ENCODE measurements at regions not wholly inside any gene's neighbourhood (a gene's known extent, or its start where the extent isn't known, plus 50 kb on each side); places are given as distances from the start of the nearest gene placed in this dataset.

DNA sequence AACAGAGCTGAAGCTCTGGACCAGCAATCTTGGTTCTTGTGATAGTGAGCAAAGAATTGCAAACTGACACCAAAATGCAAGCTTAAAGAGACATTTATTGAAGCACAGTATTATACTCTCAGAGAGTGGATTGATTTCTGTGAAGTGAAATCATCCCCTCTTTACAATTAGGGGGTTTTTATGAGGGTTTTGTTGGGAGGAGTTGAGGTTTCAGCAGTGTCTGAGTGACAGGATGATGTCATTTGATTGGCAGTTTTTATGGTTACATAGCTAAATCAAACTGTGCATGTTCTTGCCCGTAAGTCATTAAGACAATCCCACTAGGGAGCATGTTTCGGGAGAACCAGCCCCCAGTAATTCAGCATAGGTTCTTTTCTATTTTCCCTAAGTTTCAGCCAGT lies 1200.5 kb downstream of the SI start:
- TF ChIP-seq KAT7 (CRISPR knock-in tag; IDR thresholded peaks at IDR 0.05; ENCODE audit: borderline replicate concordance) (no peak), ZNF134 (CRISPR knock-in tag; conservative IDR thresholded peaks at IDR 0.05) (no peak), TBL1XR1 (IDR thresholded peaks at IDR 0.05; ENCODE audit: low read length in 2 of 2) (no peak)
- CTCF ChIA-PET (ENCODE audit: low intra/inter-chr PET ratio): no interaction called here
- no peaks in the 10 kb centered on the region for H3K79me2 ChIP-seq (ENCODE audit: control insufficient read depth, insufficient read depth, low read length)

DNA sequence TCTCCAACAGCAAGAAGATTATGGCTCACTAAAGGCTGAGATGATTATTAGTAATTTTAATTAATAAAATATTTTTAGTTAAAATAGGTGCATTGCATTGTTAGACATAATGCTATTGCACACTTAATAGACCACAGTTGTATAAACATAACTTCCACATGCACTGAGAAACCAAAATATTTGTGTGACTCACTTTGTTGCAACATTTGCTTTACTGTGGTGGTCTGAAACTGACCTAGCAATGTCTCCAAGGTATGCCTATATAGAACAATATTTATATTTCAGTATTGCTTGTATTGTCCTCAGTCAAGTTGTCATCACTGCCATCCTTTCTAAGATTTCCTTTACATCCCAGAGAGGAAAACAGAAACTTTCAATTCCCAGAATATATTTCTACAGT lies 1215.2 kb downstream of the SI start:
- H3K9me1 ChIP-seq (ENCODE audit: control insufficient read depth, insufficient read depth, low read length): no peaks in the 10 kb centered on the region
- H3K9me3 ChIP-seq (replicated peaks; ENCODE audit: control insufficient read depth, insufficient read depth, low read depth, low read length): no peaks in the 10 kb centered on the region; the same call in 1 of the 2 replicates
- no TSS peak for BruUV-seq (replicated peaks)
- no peak overlapping the region for H3K9ac ChIP-seq (ENCODE audit: insufficient read depth in 1 of 2, low read depth in 2 of 2, low read length in 2 of 2)
- no peaks in the 10 kb centered on the region for H3K36me3 ChIP-seq (ENCODE audit: control insufficient read depth, insufficient read depth, low read length)
- no peaks in the 10 kb centered on the region for H3K79me2 ChIP-seq (ENCODE audit: control insufficient read depth, insufficient read depth, low read length)
- no peaks in the 10 kb centered on the region for H3K27me3 ChIP-seq (ENCODE audit: control insufficient read depth in 2 of 2, insufficient read depth in 2 of 2, low read length in 2 of 2)
- TF ChIP-seq ETV1 (tag; conservative IDR thresholded peaks at IDR 0.05; ENCODE audit: low read depth): no peak
- TF ChIP-seq, protein P1, sequence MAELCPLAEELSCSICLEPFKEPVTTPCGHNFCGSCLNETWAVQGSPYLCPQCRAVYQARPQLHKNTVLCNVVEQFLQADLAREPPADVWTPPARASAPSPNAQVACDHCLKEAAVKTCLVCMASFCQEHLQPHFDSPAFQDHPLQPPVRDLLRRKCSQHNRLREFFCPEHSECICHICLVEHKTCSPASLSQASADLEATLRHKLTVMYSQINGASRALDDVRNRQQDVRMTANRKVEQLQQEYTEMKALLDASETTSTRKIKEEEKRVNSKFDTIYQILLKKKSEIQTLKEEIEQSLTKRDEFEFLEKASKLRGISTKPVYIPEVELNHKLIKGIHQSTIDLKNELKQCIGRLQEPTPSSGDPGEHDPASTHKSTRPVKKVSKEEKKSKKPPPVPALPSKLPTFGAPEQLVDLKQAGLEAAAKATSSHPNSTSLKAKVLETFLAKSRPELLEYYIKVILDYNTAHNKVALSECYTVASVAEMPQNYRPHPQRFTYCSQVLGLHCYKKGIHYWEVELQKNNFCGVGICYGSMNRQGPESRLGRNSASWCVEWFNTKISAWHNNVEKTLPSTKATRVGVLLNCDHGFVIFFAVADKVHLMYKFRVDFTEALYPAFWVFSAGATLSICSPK (IDR thresholded peaks at IDR 0.05; ENCODE audit: borderline replicate concordance): no peak
- TF ChIP-seq, protein P2, sequence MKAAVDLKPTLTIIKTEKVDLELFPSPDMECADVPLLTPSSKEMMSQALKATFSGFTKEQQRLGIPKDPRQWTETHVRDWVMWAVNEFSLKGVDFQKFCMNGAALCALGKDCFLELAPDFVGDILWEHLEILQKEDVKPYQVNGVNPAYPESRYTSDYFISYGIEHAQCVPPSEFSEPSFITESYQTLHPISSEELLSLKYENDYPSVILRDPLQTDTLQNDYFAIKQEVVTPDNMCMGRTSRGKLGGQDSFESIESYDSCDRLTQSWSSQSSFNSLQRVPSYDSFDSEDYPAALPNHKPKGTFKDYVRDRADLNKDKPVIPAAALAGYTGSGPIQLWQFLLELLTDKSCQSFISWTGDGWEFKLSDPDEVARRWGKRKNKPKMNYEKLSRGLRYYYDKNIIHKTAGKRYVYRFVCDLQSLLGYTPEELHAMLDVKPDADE (conservative IDR thresholded peaks at IDR 0.05; ENCODE audit: control insufficient read depth, low read depth, low read length): no peak
- TF ChIP-seq CBFA2T2 (conservative IDR thresholded peaks at IDR 0.05): no peak
- no peak for TF ChIP-seq MTA2 (IDR thresholded peaks at IDR 0.05; ENCODE audit: low read depth)
- TF ChIP-seq, protein P3, sequence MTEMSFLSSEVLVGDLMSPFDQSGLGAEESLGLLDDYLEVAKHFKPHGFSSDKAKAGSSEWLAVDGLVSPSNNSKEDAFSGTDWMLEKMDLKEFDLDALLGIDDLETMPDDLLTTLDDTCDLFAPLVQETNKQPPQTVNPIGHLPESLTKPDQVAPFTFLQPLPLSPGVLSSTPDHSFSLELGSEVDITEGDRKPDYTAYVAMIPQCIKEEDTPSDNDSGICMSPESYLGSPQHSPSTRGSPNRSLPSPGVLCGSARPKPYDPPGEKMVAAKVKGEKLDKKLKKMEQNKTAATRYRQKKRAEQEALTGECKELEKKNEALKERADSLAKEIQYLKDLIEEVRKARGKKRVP (CRISPR knock-in tag; IDR thresholded peaks at IDR 0.05): no peak
- no peak for TF ChIP-seq KAT8 (IDR thresholded peaks at IDR 0.05; ENCODE audit: low read depth)
- no peak for TF ChIP-seq ZNF76 (CRISPR knock-in tag; IDR thresholded peaks at IDR 0.05; ENCODE audit: borderline replicate concordance)
- no peak for FAIRE-seq
- no peak overlapping the region for H3K4me3 ChIP-seq
- H3K4me1 ChIP-seq (replicated peaks in 1 of 2; ENCODE audit: control insufficient read depth in 2 of 2, insufficient read depth in 2 of 2, low read length in 2 of 2): no peaks in the 10 kb centered on the region
- H2AFZ ChIP-seq (ENCODE audit: low read depth, low read length): no peak overlapping the region
- no peaks in the 10 kb centered on the region for H4K20me1 ChIP-seq (replicated peaks; ENCODE audit: control insufficient read depth, insufficient read depth, low read length)
- H3K27ac ChIP-seq (ENCODE audit: extremely low read depth, low read depth, low read length): no peak overlapping the region
- ChIA-PET POLR2A (no interaction called here), CTCF (ENCODE audit: low intra/inter-chr PET ratio) (no interaction called here)
- no peak for DNase-seq (ENCODE audit: extremely low read depth in 1 of 4, low spot score in 3 of 4)
- intact Hi-C loops (cut with micrococcal nuclease) (no loop called here), in situ Hi-C loops (cut with MboI) (no loop called here)
- ATAC-seq: no peak
- H3K4me2 ChIP-seq (ENCODE audit: insufficient read depth, low read length): no peak overlapping the region

More for the DNA sequence above, 1200.5 kb downstream of the SI start:
- H3K9me1 ChIP-seq (ENCODE audit: control insufficient read depth, insufficient read depth, low read length): no peaks in the 10 kb centered on the region
- no peaks in the 10 kb centered on the region for H3K36me3 ChIP-seq (ENCODE audit: control insufficient read depth, insufficient read depth, low read length)
- H3K9ac ChIP-seq (ENCODE audit: insufficient read depth in 1 of 2, low read depth in 2 of 2, low read length in 2 of 2): no peak overlapping the region
- intact Hi-C loops (cut with micrococcal nuclease) (no loop called here), in situ Hi-C loops (cut with MboI) (no loop called here)
- no peaks in the 10 kb centered on the region for H3K4me1 ChIP-seq (replicated peaks in 1 of 2; ENCODE audit: control insufficient read depth in 2 of 2, insufficient read depth in 2 of 2, low read length in 2 of 2)
- ATAC-seq (no peak), FAIRE-seq (no peak), DNase-seq (ENCODE audit: extremely low read depth in 1 of 4, low spot score in 3 of 4) (no peak)
- H3K4me3 ChIP-seq: no peak overlapping the region
- no peaks in the 10 kb centered on the region for H3K9me3 ChIP-seq (replicated peaks; ENCODE audit: control insufficient read depth, insufficient read depth, low read depth, low read length)
- WGBS (ENCODE audit: insufficient coverage, low coverage, missing lambda C conversion rate): 0% methylated on average over 2 of the region's 2 CpGs
- POLR2A ChIA-PET: no interaction called here
- H3K4me2 ChIP-seq (ENCODE audit: insufficient read depth, low read length): no peak overlapping the region
- BruUV-seq (replicated peaks): no TSS peak
- no peak overlapping the region for H2AFZ ChIP-seq (ENCODE audit: low read depth, low read length)
- H4K20me1 ChIP-seq (replicated peaks; ENCODE audit: control insufficient read depth, insufficient read depth, low read length): no peaks in the 10 kb centered on the region
- H3K27me3 ChIP-seq (ENCODE audit: control insufficient read depth in 2 of 2, insufficient read depth in 2 of 2, low read length in 2 of 2): no peaks in the 10 kb centered on the region
- no peak overlapping the region for H3K27ac ChIP-seq (ENCODE audit: extremely low read depth, low read depth, low read length)
